NCI-H1417 (cell line): ENCODE measurements at regions not wholly inside any gene's neighbourhood (a gene's known extent, or its start where the extent isn't known, plus 50 kb on each side); places are given as distances from the start of the nearest gene placed in this dataset.

ENCODE experiments used
- DNase-seq, 3 experiments: peaks; one replicate each; lab custom pipeline; 2025; lab: John Stamatoyannopoulos, UW

- DNase-seq: no peak
Measured at GRCh38 chr4:130484826-130485225, 1388.9 kb downstream of the C4orf33 start.

- no peak for DNase-seq
Measured at GRCh38 chr4:130485371-130485770, 1389.4 kb downstream of the C4orf33 start.

GRCh38 chr4:130486186-130486585 lies 1390.2 kb downstream of the C4orf33 start:
- no peak for DNase-seq

- no peak for DNase-seq
Measured at GRCh38 chr4:130486841-130487240, 1390.9 kb downstream of the C4orf33 start.

- no peak for DNase-seq
Measured at GRCh38 chr4:130510661-130511060, 1414.7 kb downstream of the C4orf33 start.

- no peak for DNase-seq
Measured at GRCh38 chr4:130511776-130512175, 1415.8 kb downstream of the C4orf33 start.

GRCh38 chr4:130524057-130524456 lies 1428.1 kb downstream of the C4orf33 start:
- no peak for DNase-seq

DNA sequence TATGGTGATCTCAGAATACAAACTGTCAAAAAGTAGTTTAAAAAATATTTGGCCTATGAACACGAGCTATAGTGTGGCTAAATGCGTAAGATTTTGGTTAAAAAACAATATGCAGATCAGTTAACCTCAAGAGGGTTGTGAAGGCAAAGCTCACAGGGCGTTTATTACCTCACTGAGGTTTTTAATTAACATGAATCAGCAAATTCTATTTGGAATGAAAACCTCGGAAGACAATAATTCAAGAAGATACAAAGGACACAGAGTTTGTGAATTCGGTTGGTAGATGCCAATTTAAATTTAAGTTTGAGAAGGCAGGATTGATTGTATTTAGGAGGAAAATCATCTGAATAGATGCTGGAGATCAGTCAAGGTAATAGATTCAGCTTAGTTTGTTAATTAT lies 1434.6 kb downstream of the C4orf33 start:
- no peak for DNase-seq

DNA sequence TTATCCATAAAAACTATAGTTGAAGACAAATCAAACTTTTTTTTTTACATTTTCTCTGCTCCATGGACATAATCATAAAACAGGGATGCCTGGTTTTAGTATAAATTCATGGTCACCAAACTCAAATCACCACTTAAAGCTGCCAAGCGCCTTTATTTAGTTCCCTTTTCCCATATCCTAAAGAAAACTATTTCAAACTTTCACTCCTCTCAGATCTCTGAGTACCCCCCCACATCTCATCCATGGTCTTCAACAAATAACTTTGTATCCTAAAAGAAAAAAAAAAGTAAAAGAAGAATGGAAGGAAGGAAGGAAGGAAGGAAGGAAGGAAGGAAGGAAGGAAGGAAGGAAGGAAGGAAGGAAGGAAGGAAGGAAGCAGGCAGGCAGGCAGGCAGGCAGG lies 1438.7 kb downstream of the C4orf33 start:
- no peak for DNase-seq

- no peak for DNase-seq
Measured at GRCh38 chr4:130542953-130543352, 1447.0 kb downstream of the C4orf33 start.

- DNase-seq: no peak
Measured at GRCh38 chr4:130545171-130545570, 1449.2 kb downstream of the C4orf33 start.

- DNase-seq: no peak
Measured at GRCh38 chr4:130545596-130545995, 1449.6 kb downstream of the C4orf33 start.

GRCh38 chr4:130559268-130559667 lies 1463.3 kb downstream of the C4orf33 start:
- no peak for DNase-seq

DNA sequence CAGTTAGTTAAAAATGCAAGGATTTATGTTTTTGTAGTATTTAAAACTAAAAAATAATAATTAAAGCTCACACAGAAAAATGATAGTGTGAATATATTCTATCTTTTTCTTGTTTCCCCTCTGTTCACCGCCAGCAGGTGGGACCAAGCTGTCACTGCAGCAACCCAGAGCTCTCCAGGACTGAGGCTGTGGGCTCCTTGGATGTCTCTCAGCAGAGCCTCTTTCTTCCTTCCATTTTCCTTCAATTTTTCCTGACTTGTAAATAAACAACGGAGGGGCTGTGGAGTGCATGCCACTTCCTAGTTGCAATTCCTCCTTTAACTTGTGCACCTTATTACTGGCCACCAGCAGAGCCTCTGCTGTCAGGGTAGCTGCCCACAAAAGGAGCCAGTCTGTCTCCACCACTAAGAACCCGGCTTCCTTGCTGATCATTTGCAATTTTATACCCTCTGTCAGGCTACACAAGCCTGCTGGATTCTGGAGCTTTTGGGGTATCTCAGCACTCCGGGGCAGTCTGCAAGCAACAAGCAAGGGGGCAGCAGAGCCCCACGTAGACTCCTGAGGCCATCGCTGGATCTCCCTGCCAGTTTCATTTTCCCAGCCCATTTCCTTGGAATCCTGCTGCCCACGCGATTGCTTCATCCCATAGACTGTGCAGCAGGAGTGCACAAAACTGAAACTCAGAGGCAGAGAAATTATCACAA lies 1467.4 kb downstream of the C4orf33 start:
- DNase-seq: peak; percentile 9 to 47 (median 22)

DNA sequence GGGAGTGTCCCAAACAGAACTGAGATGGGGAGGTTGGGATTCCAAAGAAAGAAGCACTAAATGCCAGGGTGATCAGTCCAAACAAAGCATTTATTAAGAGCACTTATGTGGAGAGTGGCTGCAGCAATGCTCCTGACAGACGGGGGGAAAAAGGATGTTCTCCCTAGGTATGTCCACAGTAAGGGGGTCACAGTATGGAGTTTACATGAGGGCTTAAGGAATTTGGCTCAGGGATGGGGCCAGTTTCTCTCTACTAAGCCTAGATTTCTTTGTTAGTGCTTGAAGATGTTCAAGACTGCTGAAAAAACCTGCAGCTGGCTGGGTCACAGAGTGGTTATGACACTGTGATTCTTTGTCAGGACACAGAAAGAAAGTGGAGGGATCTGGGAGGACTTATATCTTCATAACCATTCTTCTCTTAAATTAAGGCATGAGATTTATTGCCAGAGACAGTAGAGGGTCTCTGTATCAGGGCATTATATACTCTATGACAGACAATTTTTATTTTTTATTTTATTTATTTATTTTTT lies 1468.0 kb downstream of the C4orf33 start:
- no peak for DNase-seq

DNA sequence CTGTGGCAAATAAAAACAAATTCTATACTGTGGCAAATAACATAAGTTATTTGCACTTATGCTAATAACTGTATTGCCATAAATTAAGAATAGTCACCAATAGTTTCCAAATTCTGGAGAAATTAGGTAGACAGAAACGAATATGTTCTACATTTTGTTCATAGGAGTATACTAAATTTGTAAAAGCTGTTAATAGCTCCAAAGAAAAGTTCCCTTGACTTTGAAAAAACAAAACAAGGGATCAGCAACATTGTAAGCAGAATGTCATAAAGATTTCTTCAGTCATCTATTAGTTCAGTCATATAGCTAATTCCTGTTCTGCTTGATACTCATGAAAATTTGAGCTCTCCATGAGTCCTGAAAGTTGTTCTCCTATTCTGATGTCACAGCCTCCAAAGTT lies 1472.8 kb downstream of the C4orf33 start:
- no peak for DNase-seq

DNA sequence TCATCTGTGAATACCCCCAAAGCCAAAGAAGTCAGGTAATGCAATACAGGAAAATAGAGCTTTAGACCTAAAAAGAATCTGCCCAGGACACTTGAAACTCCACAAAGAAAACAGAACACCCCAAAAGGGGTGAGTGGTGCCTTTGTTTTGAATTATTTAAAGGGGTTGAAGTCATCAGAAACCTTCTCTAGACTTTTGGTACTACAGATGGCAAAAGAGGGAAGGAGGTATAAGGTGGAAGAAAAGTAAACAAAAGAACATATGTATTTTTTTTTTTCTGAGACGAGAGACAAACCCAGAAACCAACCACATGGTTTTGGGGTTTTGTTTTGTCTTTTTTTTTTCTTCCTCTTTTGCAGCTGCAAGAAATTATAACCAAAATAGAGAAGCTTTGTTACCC lies 1477.8 kb downstream of the C4orf33 start:
- no peak for DNase-seq

GRCh38 chr4:130574215-130574614 lies 1478.3 kb downstream of the C4orf33 start:
- no peak for DNase-seq

DNA sequence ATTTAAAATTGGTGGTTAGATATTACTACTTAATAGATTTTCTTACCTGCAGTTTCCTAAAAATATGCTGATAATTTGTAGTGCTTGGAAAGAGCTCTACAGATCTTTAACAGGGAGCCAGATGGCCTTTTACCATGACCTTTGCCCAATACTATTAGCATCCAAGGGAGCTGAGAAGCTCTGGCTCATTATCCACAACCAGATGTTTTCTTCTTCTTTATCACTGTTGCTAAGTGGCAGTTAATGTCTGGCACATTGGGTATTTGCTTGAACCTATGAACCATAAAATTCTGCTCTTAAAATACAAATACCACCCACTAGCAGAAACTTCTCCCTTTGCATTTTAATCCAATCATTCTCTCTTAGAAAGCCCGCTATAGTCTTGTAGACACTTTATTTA lies 1480.3 kb downstream of the C4orf33 start:
- DNase-seq: peak in 1 of 3 experiments; percentile 70

DNA sequence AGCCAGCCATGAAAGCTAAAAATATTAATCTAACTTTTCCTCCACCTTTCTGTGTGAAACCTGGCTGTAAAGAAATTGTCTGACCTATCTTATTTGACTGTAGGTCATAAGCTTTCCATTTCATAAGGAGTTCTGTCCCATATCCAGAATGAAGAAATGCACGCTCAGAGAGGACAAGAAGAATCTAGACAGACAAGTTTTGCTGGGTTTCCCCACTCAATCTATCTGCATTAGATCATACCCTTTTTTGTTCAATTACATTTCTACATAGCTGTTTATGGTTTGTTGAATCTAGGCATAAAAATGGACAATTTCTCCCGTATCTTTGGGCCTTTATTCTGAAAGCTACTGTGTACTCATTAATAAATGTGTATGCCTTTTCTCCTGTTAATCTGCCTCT lies 1495.1 kb downstream of the C4orf33 start:
- no peak for DNase-seq

DNA sequence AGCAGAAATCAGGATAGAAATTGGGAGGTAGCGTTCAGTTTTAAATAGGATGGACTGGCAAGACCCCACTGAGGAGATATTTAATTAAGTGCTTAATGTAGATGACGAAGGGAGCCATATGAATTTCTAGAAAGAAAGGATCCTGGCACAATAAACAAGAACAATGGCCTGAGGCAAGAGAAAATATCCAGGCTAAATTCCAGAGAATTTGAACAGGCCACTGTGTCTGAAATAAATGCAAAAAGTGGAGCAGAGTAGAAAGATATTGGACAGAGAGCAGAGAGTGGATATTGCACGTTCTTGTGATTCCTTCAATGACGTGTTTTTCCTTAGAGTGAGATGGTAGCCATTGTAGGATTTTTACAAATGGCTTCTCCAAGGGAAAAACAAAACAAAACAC lies 1504.8 kb downstream of the C4orf33 start:
- DNase-seq: no peak

GRCh38 chr4:130603043-130603442 lies 1507.1 kb downstream of the C4orf33 start:
- DNase-seq: no peak

DNA sequence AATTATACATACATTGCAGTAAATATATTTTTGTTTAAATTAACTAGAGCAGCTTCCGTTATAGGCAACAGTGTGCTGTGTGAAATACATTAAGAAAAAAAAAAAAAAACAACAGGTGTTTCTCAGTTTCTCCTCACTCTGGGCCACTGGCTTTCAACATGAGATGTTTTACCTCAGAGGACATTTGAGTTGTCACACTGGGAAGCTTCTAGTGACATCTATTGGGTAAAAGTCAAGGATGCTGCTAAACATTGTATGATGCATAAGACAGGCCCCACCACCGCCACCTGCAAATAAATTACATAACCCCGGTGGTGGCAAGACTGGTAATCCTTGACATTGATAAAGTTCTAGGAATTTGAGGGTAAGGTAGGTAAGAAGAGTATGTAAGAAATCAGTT lies 1512.2 kb downstream of the C4orf33 start:
- peak in 1 of 3 experiments; percentile 8 for DNase-seq

DNA sequence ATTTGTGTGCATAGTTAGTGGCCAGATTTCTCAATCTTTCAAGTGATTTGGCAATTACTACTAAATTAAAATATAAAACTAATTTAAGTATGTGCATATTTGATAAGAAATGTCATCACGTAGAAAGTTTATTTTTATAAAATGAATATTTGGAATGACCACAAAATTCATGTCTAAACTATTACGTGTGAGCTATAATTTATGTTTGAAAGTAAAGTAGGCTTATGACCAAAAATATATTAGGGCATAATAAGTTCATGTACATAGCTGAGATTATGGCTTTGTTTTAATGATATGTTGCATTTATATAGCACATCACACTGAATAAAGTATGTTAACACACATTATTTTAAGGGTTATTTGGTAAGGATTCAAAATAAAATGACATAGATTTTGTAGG lies 1532.6 kb downstream of the C4orf33 start:
- DNase-seq: no peak
